HEK293 (cell line): ENCODE measurements at regions not wholly inside any gene's neighbourhood (a gene's known extent, or its start where the extent isn't known, plus 50 kb on each side); places are given as distances from the start of the nearest gene placed in this dataset.

Experiments used
- CTCF ChIA-PET: fragments of 350-600 bp; formaldehyde crosslinking; extraction: SDS; loops from one replicate; lab custom pipeline; 2021; ENCODE audit warnings: antibody characterized with exemption; lab: Yijun Ruan, JAX
- POLR2A ChIA-PET: fragments of 300-600 bp; formaldehyde crosslinking; extraction: SDS; loops from one replicate; lab custom pipeline; 2020; ENCODE audit warnings: antibody characterized with exemption, inconsistent platforms; lab: Yijun Ruan, JAX
- H3K27ac ChIP-seq: fragments of 200-500 bp; sonication (Bioruptor generic); 2 replicates; pipeline ENCODE4 v1.5.1; 2014; ENCODE audit warnings: low read depth, low read length, control low read depth, inconsistent platforms; ENCODE audit errors: extremely low read depth
- H3K36me3 ChIP-seq, 2 experiments: fragments of 200-500 bp in 1 of 2; sonication (Bioruptor generic) in 1 of 2; 1 replicate in 1 of 2; 2 replicates in 1 of 2; pipeline ENCODE4 v1.5.1; 2014 to 2017; ENCODE audit warnings: inconsistent platforms in 2 of 2, low read length in 2 of 2; ENCODE audit not compliant: control insufficient read depth in 2 of 2, insufficient read depth in 1 of 2
- H3K4me1 ChIP-seq: fragments of 200-500 bp; sonication (Bioruptor generic); 2 replicates; pipeline ENCODE4 v1.5.1; 2014; ENCODE audit warnings: mild to moderate bottlenecking, low read length, inconsistent platforms; ENCODE audit not compliant: control insufficient read depth, insufficient read depth
- H3K4me3 ChIP-seq: 2 replicates; pipeline ENCODE4 v1.5.1; 2011; ENCODE audit warnings: low read depth, mild to moderate bottlenecking, control low read depth, low read length, moderate library complexity
- H3K9me3 ChIP-seq: fragments of 200-500 bp; sonication (Bioruptor generic); 2 replicates; pipeline ENCODE4 v1.5.1; 2014; ENCODE audit warnings: low read depth, low read length, inconsistent platforms; ENCODE audit not compliant: control insufficient read depth, insufficient read depth
- EGR2 ChIP-seq: fragments of 450-650 bp; formaldehyde crosslinking; IDR thresholded peaks from 2 replicates; pipeline ENCODE4 v1.5.1; 2016; ENCODE audit warnings: low read depth, missing biosample characterization, missing genetic modification characterization
- PRDM1 ChIP-seq: fragments of 450-650 bp; formaldehyde crosslinking; IDR thresholded peaks from 2 replicates; pipeline ENCODE4; 2016; ENCODE audit warnings: missing biosample characterization, missing genetic modification characterization
- ZNF521 ChIP-seq: fragments of 450-650 bp; formaldehyde crosslinking; IDR thresholded peaks from 2 replicates; pipeline ENCODE4 v1.5.1; 2017; ENCODE audit warnings: missing biosample characterization, mild to moderate bottlenecking, missing genetic modification characterization
- ZNF555 ChIP-seq: fragments of 450-650 bp; formaldehyde crosslinking; conservative IDR thresholded peaks from 2 replicates; pipeline ENCODE4 v1.5.1; 2017; ENCODE audit warnings: missing biosample characterization, mild to moderate bottlenecking, missing genetic modification characterization, inconsistent platforms
- ZNF585B ChIP-seq: fragments of 450-650 bp; formaldehyde crosslinking; IDR thresholded peaks from 2 replicates; pipeline ENCODE4 v1.5.1; 2016; ENCODE audit warnings: missing biosample characterization, missing genetic modification characterization
- TF ChIP-seq, protein P1 (sequence below): fragments of 450-650 bp; formaldehyde crosslinking; conservative IDR thresholded peaks from 2 replicates; pipeline ENCODE4 v1.5.1; 2016; ENCODE audit warnings: low read depth, missing biosample characterization, missing genetic modification characterization

DNA sequence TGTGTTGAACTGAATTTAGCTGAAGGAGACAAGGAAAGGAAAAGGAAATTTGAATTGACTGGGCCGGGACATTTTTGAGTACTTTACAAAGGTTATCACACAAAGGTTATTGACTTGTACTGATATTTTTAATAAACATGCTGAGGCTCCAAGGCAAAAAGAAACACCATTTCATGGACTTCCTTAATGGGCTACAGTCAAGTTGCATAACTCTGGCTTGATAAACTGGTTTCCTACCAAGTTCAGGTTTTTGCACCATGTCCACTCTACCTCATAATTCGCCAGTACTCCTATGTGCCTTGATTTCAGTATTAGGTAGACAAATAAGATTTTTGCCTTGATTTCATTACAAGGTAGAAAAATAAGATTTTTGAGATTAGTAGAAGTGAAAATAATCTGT is 65.8 kb upstream of the FUT9 start:
- TF ChIP-seq ZNF585B (no peak), ZNF555 (no peak)
- Histone ChIP-seq H3K4me3 (no peak overlapping the region), H3K27ac (no peak overlapping the region), H3K4me1 (no peaks in the 10 kb centered on the region), H3K36me3 (no peaks in the 10 kb centered on the region), H3K9me3 (no peaks in the 10 kb centered on the region)
- POLR2A ChIA-PET = no interaction called here
- CTCF ChIA-PET = no interaction called here

DNA sequence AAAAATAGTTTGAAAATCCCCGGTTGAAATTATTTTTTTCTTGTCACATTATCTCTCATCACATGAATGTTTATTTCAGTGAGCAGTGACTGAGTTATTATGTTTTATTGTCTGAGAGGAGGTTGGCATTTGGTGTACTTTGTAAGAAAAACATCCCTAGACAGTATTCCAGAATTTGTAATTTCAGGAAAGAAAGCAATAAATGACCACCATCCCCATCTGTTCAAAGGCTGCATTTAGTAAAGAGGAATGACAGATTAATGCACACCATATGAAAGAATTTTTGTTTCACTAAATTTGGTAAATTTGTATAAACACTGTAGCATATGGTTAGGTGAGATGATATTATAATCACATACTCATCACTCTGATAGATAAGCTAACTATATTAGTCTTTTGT is 57.1 kb upstream of the FUT9 start:
- TF ChIP-seq ZNF521 (tag by site-specific recombination) (no peak), PRDM1 (tag by site-specific recombination) (no peak)
- H3K4me3 ChIP-seq = no peak overlapping the region
- H3K4me1 ChIP-seq = no peaks in the 10 kb centered on the region
- H3K27ac ChIP-seq = no peak overlapping the region
- ChIA-PET POLR2A (no interaction called here), CTCF (no interaction called here)
- H3K9me3 ChIP-seq = no peaks in the 10 kb centered on the region
- H3K36me3 ChIP-seq = no peaks in the 10 kb centered on the region

DNA sequence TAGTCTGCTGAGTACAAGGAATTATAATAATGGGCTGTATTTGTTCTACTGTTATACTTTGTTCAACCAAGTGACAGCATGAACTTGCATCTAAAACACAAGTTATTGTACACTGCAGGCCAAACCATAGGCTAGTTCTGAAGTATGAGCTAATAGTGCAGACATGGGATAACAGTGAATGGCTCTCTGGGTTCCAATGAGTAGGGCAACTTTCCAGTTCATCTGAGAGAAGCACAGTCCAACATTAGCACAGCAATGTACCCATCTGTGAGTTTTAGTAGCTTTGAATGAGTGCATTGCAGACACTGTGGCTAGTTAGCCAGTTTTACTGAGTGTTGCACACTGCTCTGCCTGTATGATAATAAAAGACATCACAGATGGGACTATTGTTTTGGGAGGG is 56.5 kb upstream of the FUT9 start:
- no peaks in the 10 kb centered on the region for H3K4me1 ChIP-seq
- no peak overlapping the region for H3K4me3 ChIP-seq
- no peaks in the 10 kb centered on the region for H3K36me3 ChIP-seq
- ChIA-PET CTCF (no interaction called here), POLR2A (no interaction called here)
- TF ChIP-seq, protein P1, sequence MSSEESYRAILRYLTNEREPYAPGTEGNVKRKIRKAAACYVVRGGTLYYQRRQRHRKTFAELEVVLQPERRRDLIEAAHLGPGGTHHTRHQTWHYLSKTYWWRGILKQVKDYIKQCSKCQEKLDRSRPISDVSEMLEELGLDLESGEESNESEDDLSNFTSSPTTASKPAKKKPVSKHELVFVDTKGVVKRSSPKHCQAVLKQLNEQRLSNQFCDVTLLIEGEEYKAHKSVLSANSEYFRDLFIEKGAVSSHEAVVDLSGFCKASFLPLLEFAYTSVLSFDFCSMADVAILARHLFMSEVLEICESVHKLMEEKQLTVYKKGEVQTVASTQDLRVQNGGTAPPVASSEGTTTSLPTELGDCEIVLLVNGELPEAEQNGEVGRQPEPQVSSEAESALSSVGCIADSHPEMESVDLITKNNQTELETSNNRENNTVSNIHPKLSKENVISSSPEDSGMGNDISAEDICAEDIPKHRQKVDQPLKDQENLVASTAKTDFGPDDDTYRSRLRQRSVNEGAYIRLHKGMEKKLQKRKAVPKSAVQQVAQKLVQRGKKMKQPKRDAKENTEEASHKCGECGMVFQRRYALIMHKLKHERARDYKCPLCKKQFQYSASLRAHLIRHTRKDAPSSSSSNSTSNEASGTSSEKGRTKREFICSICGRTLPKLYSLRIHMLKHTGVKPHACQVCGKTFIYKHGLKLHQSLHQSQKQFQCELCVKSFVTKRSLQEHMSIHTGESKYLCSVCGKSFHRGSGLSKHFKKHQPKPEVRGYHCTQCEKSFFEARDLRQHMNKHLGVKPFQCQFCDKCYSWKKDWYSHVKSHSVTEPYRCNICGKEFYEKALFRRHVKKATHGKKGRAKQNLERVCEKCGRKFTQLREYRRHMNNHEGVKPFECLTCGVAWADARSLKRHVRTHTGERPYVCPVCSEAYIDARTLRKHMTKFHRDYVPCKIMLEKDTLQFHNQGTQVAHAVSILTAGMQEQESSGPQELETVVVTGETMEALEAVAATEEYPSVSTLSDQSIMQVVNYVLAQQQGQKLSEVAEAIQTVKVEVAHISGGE = no peak
- no peak for TF ChIP-seq EGR2 (tag by site-specific recombination)
- H3K9me3 ChIP-seq = no peaks in the 10 kb centered on the region
- H3K27ac ChIP-seq = no peak overlapping the region
